Testis (tissue), 2 donors: ENCODE measurements at regions not wholly inside any gene's neighbourhood (a gene's known extent, or its start where the extent isn't known, plus 50 kb on each side); places are given as distances from the start of the nearest gene placed in this dataset.

Experiments
- POLR2A ChIP-seq: fragments of 450-650 bp; IDR thresholded peaks from one replicate; pipeline ENCODE4 v1.6.1; 2017; ENCODE audit warnings: antibody characterized with exemption, mild to moderate bottlenecking, moderate library complexity
- TF ChIP-seq, protein P1 (sequence below), 3 experiments: fragments of 450-650 bp in 2 of 3; fragments of 200-600 bp in 1 of 3; sonication (generic) in 1 of 3; IDR thresholded peaks; one replicate each; pipeline ENCODE4 v1.5.1; 2016 to 2019; ENCODE audit warnings: antibody characterized with exemption in 3 of 3, mild to moderate bottlenecking in 2 of 3, moderate library complexity in 1 of 3

DNA sequence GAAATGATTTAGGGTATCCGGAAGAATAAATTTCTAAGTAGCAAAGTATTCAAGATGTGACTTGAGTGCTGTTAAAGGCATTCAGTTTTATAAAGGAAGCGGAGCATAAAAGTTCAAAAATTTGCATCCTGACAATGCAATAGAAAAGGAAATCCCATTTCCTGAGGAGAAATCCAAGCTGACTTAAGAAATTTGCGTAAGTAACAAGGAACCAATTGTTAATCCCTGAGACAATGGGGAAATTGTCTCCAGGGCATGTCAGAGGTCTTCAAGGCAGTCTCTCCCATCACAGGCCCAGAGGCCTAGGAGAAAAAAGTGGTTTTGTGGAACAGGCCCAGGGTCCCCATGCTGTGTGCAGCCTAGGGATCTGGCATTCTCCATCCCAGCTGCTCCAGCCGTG is 416.0 kb downstream of the PRDM2 start:
- TF ChIP-seq, protein P1, sequence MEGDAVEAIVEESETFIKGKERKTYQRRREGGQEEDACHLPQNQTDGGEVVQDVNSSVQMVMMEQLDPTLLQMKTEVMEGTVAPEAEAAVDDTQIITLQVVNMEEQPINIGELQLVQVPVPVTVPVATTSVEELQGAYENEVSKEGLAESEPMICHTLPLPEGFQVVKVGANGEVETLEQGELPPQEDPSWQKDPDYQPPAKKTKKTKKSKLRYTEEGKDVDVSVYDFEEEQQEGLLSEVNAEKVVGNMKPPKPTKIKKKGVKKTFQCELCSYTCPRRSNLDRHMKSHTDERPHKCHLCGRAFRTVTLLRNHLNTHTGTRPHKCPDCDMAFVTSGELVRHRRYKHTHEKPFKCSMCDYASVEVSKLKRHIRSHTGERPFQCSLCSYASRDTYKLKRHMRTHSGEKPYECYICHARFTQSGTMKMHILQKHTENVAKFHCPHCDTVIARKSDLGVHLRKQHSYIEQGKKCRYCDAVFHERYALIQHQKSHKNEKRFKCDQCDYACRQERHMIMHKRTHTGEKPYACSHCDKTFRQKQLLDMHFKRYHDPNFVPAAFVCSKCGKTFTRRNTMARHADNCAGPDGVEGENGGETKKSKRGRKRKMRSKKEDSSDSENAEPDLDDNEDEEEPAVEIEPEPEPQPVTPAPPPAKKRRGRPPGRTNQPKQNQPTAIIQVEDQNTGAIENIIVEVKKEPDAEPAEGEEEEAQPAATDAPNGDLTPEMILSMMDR (IDR thresholded peaks at IDR 0.05), result no peak
- TF ChIP-seq POLR2A, result no peak
